ENCODE measurements at regions not wholly inside any gene's neighbourhood (a gene's known extent, or its start where the extent isn't known, plus 50 kb on each side); places are given as distances from the start of the nearest gene placed in this dataset.

- TF ChIP-seq POLR2A (IDR thresholded peaks at IDR 0.05) (no peak), CTCF (IDR thresholded peaks at IDR 0.05 in 4 of 5, conservative IDR thresholded peaks at IDR 0.05 in 1 of 5) (no peak)
- no peaks in the 10 kb centered on the region for H3K27me3 ChIP-seq
- H3K9me3 ChIP-seq: no peaks in the 10 kb centered on the region
- no peak for ATAC-seq
- H3K27ac ChIP-seq: no peak overlapping the region
- no peaks in the 10 kb centered on the region for H3K4me1 ChIP-seq
- intact Hi-C loops (cut with DNase I; ENCODE audit: low total_unique reads) (no loop called here), in situ Hi-C loops (cut with MboI; ENCODE audit: low sequenced_read_pairs in 4 of 4) (no loop called here)
- H3K36me3 ChIP-seq: no peaks in the 10 kb centered on the region
- no peak for DNase-seq
- H3K4me3 ChIP-seq: no peak overlapping the region
These were observed 639.8 kb upstream of the RBFOX1 start for GRCh38 chr16:6692874-6693273.

GRCh38 chr16:6690741-6691140 is 641.9 kb upstream of the RBFOX1 start:
- in situ Hi-C loops (cut with MboI; ENCODE audit: low sequenced_read_pairs in 4 of 4) (no loop called here), intact Hi-C loops (cut with DNase I; ENCODE audit: low total_unique reads) (no loop called here)
- H3K4me3 ChIP-seq: no peak overlapping the region
- no peak overlapping the region for H3K27ac ChIP-seq
- no peaks in the 10 kb centered on the region for H3K9me3 ChIP-seq
- no peaks in the 10 kb centered on the region for H3K4me1 ChIP-seq
- DNase-seq (no peak), ATAC-seq (no peak)
- H3K27me3 ChIP-seq: no peaks in the 10 kb centered on the region
- no peak for TF ChIP-seq CTCF (IDR thresholded peaks at IDR 0.05 in 4 of 5, conservative IDR thresholded peaks at IDR 0.05 in 1 of 5)
- TF ChIP-seq POLR2A (IDR thresholded peaks at IDR 0.05): no peak
- H3K36me3 ChIP-seq: no peaks in the 10 kb centered on the region

- intact Hi-C loops (cut with DNase I; ENCODE audit: low total_unique reads) (no loop called here), in situ Hi-C loops (cut with MboI; ENCODE audit: low sequenced_read_pairs in 4 of 4) (no loop called here)
- Histone ChIP-seq H3K27ac (no peak overlapping the region), H3K36me3 (no peaks in the 10 kb centered on the region), H3K4me3 (no peak overlapping the region), H3K4me1 (no peaks in the 10 kb centered on the region), H3K27me3 (no peaks in the 10 kb centered on the region), H3K9me3 (no peaks in the 10 kb centered on the region)
- ATAC-seq: no peak
- DNase-seq: no peak
- no peak for TF ChIP-seq CTCF (IDR thresholded peaks at IDR 0.05 in 4 of 5, conservative IDR thresholded peaks at IDR 0.05 in 1 of 5)
- TF ChIP-seq POLR2A (IDR thresholded peaks at IDR 0.05): no peak
These were observed 643.0 kb upstream of the RBFOX1 start for GRCh38 chr16:6689643-6690042.

- DNase-seq (no peak), ATAC-seq (no peak)
- Histone ChIP-seq H3K4me1 (no peaks in the 10 kb centered on the region), H3K27ac (no peak overlapping the region), H3K9me3 (no peaks in the 10 kb centered on the region), H3K36me3 (no peaks in the 10 kb centered on the region), H3K4me3 (no peak overlapping the region), H3K27me3 (no peaks in the 10 kb centered on the region)
- intact Hi-C loops (cut with DNase I; ENCODE audit: low total_unique reads) (no loop called here), in situ Hi-C loops (cut with MboI; ENCODE audit: low sequenced_read_pairs in 4 of 4) (no loop called here)
- TF ChIP-seq CTCF (IDR thresholded peaks at IDR 0.05 in 4 of 5, conservative IDR thresholded peaks at IDR 0.05 in 1 of 5) (no peak), POLR2A (IDR thresholded peaks at IDR 0.05) (no peak)
These were observed 645.1 kb upstream of the RBFOX1 start for GRCh38 chr16:6687593-6687992.

- Histone ChIP-seq H3K9me3 (no peaks in the 10 kb centered on the region), H3K27me3 (no peaks in the 10 kb centered on the region), H3K27ac (no peak overlapping the region), H3K36me3 (no peaks in the 10 kb centered on the region), H3K4me3 (no peak overlapping the region), H3K4me1 (no peaks in the 10 kb centered on the region)
- ATAC-seq (no peak), DNase-seq (no peak)
- no peak for TF ChIP-seq CTCF (IDR thresholded peaks at IDR 0.05 in 4 of 5, conservative IDR thresholded peaks at IDR 0.05 in 1 of 5)
- no peak for TF ChIP-seq POLR2A (IDR thresholded peaks at IDR 0.05)
- in situ Hi-C loops (cut with MboI; ENCODE audit: low sequenced_read_pairs in 4 of 4) (no loop called here), intact Hi-C loops (cut with DNase I; ENCODE audit: low total_unique reads) (no loop called here)
These were observed 648.5 kb upstream of the RBFOX1 start for GRCh38 chr16:6684076-6684673.
